HepG2 (cell line): ENCODE measurements at regions not wholly inside any gene's neighbourhood (a gene's known extent, or its start where the extent isn't known, plus 50 kb on each side); places are given as distances from the start of the nearest gene placed in this dataset.

Experiments
- ATAC-seq: fragments of 200-7000 bp; cut with Tn5 transposase; 3 replicates; pipeline ENCODE4 v1.9.1; 2020; ENCODE audit warnings: mild to moderate bottlenecking, moderate library complexity
- BruUV-seq: library from RNA; stranded (reverse); fragments of 400-500 nt; replicated peaks from 2 replicates; lab custom pipeline; 2021; lab: Mats Ljungman, UMichigan
- CTCF ChIA-PET: fragments of 300-600 bp; formaldehyde crosslinking; extraction: SDS; loops from one replicate; lab custom pipeline; 2021; ENCODE audit warnings: low total read pairs, inconsistent platforms, low intra/inter-chr PET ratio; lab: Yijun Ruan, JAX
- POLR2A ChIA-PET: fragments of 350-600 bp; sonication (Branson Sonifier 250); formaldehyde crosslinking; loops from one replicate; lab custom pipeline; 2020; ENCODE audit warnings: antibody characterized with exemption, inconsistent platforms; lab: Yijun Ruan, JAX
- DNase-seq: peaks from one replicate; pipeline ENCODE4 v3.0.0-alpha.2; 2015; ENCODE audit warnings: low spot score
- FAIRE-seq: peaks from 3 replicates; lab custom pipeline; 2011; peaks lifted over from hg19 to GRCh38; lab: Jason Lieb, UNC
- H2AFZ ChIP-seq: one replicate; pipeline ENCODE4 v1.6.1; 2011; ENCODE audit warnings: low read length, inconsistent platforms
- H3K27ac ChIP-seq: fragments of 300-600 bp; 3 replicates; pipeline ENCODE4 v1.8.0; 2011; ENCODE audit warnings: mixed run types, mild to moderate bottlenecking, mixed read lengths, low read length, inconsistent platforms; ENCODE audit not compliant: insufficient read depth; ENCODE audit errors: extremely low read length
- H3K27me3 ChIP-seq, 2 experiments: fragments of 200-600 bp in 1 of 2; 2 replicates in 1 of 2; 3 replicates in 1 of 2; pipeline versions ENCODE4 v1.6.0 to v1.8.0; 2011; ENCODE audit warnings: low read length in 2 of 2, mild to moderate bottlenecking in 2 of 2, moderate library complexity in 2 of 2, inconsistent platforms in 1 of 2; ENCODE audit not compliant: insufficient read depth in 2 of 2, control insufficient read depth in 1 of 2
- H3K36me3 ChIP-seq, 2 experiments: fragments of 200-600 bp in 1 of 2; replicated peaks in 1 of 2; 2 replicates in 1 of 2; 3 replicates in 1 of 2; pipeline versions ENCODE4 v1.5.1 to v1.8.0; 2011; ENCODE audit warnings: low read length in 2 of 2, inconsistent platforms in 1 of 2; ENCODE audit not compliant: insufficient read depth in 2 of 2, control insufficient read depth in 1 of 2
- H3K4me1 ChIP-seq: 2 replicates; pipeline ENCODE4 v1.5.1; 2012; ENCODE audit warnings: low read length, inconsistent platforms; ENCODE audit not compliant: insufficient read depth
- H3K4me2 ChIP-seq: 2 replicates; pipeline ENCODE4 v1.6.0; 2011; ENCODE audit warnings: low read depth, low read length, inconsistent platforms
- H3K4me3 ChIP-seq, 3 experiments: fragments of 200-600 bp in 1 of 3; sonication (generic), shearing (Covaris generic) in 1 of 3; replicated peaks in 1 of 3; 2 replicates each; pipeline ENCODE4 v1.5.1; 2011 to 2016; ENCODE audit warnings: low read length in 3 of 3, inconsistent platforms in 2 of 3, low read depth in 2 of 3, mild to moderate bottlenecking in 2 of 3, control low read depth in 1 of 3, mixed read lengths in 1 of 3; ENCODE audit not compliant: insufficient read depth in 1 of 3
- H3K79me2 ChIP-seq: one replicate; pipeline ENCODE4 v1.6.1; 2011; ENCODE audit warnings: low read length, inconsistent platforms; ENCODE audit not compliant: insufficient read depth
- H3K9ac ChIP-seq: 2 replicates; pipeline ENCODE4 v1.6.0; 2011; ENCODE audit warnings: mild to moderate bottlenecking, low read depth, low read length, inconsistent platforms; ENCODE audit not compliant: insufficient read depth
- H3K9me3 ChIP-seq: 2 replicates; pipeline ENCODE4 v1.5.1; 2012; ENCODE audit warnings: mild to moderate bottlenecking, low read length
- H4K20me1 ChIP-seq: 2 replicates; pipeline ENCODE4 v1.6.0; 2011; ENCODE audit warnings: inconsistent platforms, mild to moderate bottlenecking, low read length, moderate library complexity; ENCODE audit not compliant: insufficient read depth
- CC2D1A ChIP-seq: sonication (generic); formaldehyde crosslinking; IDR thresholded peaks from 2 replicates; pipeline ENCODE4 v1.8.1; 2023; ENCODE audit warnings: mild to moderate bottlenecking, missing genetic modification reagents
- POLR2AphosphoS5 ChIP-seq: IDR thresholded peaks from 2 replicates; pipeline ENCODE4 v1.6.1; 2012; ENCODE audit warnings: low read depth, low read length
- ZMYM3 ChIP-seq: sonication (generic); formaldehyde crosslinking; IDR thresholded peaks from 2 replicates; pipeline ENCODE4 v1.5.1; 2020; ENCODE audit warnings: mild to moderate bottlenecking, missing genetic modification reagents
- ZNF737 ChIP-seq: sonication (generic); formaldehyde crosslinking; IDR thresholded peaks from 2 replicates; pipeline ENCODE4 v1.5.0; 2020; ENCODE audit warnings: missing genetic modification reagents, mild to moderate bottlenecking, borderline replicate concordance
- WGBS: methylation state at CpG from one replicate; pipeline ENCODE4 v1.1.6; 2017; ENCODE audit warnings: low lambda C conversion rate; 5-methylcytosine and 5-hydroxymethylcytosine counted together
- in situ Hi-C: cut with HindIII; loops from 2 replicates; pipeline ENCODE4 v1.10.0; 2017; ENCODE audit warnings: low pct_unique_long_range_greater_than_20kb; ENCODE audit not compliant: extremely low pct_ligation_motif_present
- intact Hi-C: fragments of 100-400 bp; cut with micrococcal nuclease; formaldehyde crosslinking; loops from one replicate; pipeline ENCODE4 v1.10.0; 2022; ENCODE audit not compliant: unreplicated experiment
- TF ChIP-seq, protein P1 (sequence below): sonication (generic); formaldehyde crosslinking; IDR thresholded peaks from 2 replicates; pipeline ENCODE4 v1.8.1; 2023; ENCODE audit warnings: mild to moderate bottlenecking, inconsistent platforms, moderate library complexity, missing genetic modification reagents, borderline replicate concordance
- TF ChIP-seq, protein P2 (sequence below), 2 experiments: fragments of 450-650 bp in 1 of 2; sonication (generic) in 1 of 2; formaldehyde crosslinking; IDR thresholded peaks; 2 replicates each; pipeline versions ENCODE4 v1.5.0 to v1.8.0; 2020 to 2022; ENCODE audit warnings: mild to moderate bottlenecking in 1 of 2, missing genetic modification reagents in 1 of 2

DNA sequence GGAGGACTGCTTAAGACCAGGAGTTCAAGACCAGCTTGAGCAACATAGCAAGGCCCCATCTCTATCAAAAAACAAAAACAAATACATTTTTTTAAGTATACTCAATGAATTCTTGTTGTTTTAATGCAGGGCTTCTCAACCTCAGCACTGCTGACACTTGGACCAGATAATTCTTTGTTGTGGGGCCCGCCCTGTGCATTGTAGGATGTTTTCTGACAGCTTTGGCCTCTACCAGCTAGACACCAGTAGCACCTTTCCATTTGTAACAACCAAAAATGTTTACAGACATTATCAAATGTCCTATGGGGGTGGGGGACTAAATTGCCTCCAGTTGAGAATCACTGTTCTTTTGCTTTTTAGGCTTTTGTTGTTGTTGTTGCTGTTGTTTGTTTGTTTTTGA, 128.1 kb upstream of the MDM1 start (continued):
- no peak for TF ChIP-seq ZMYM3 (CRISPR knock-in tag)
- TF ChIP-seq, all 625 proteins: peak for 0

DNA sequence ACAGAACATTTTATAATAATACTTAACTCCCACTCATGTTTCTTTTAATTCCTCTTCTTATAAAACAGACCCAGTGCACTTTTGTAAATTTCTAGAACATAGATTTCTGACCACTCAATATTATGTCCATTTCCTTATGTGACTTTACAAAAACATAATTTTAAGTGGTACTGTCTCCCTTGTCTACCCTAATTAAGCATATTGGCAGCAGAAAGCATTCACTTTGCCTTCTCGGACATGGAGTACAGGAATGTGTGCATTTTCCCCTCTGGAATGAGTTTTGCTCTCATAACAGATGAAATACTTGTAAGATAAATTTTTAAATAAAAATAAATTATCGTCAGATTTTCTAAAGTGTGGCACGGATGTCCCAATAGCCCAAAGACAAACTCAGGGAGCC, 129.5 kb upstream of the MDM1 start:
- WGBS: 50% methylated on average over 3 of the region's 3 CpGs
- ChIA-PET CTCF (no interaction called here), POLR2A (no interaction called here)
- Histone ChIP-seq H3K4me3 (no peak overlapping the region), H3K9me3 (no peaks in the 10 kb centered on the region), H3K9ac (no peak overlapping the region), H3K4me2 (no peak overlapping the region), H3K4me1 (no peaks in the 10 kb centered on the region), H4K20me1 (no peaks in the 10 kb centered on the region), H3K27ac (no peak overlapping the region), H3K27me3 (no peaks in the 10 kb centered on the region), H2AFZ (no peak overlapping the region), H3K79me2 (no peaks in the 10 kb centered on the region), H3K36me3 (no peaks in the 10 kb centered on the region)
- intact Hi-C loops: no loop called here
- DNase-seq (no peak), ATAC-seq (no peak), FAIRE-seq (no peak)
- in situ Hi-C loops: no loop called here
- TF ChIP-seq CC2D1A (no peak), ZNF737 (CRISPR knock-in tag) (no peak), POLR2AphosphoS5 (no peak)
- TF ChIP-seq, protein P1, sequence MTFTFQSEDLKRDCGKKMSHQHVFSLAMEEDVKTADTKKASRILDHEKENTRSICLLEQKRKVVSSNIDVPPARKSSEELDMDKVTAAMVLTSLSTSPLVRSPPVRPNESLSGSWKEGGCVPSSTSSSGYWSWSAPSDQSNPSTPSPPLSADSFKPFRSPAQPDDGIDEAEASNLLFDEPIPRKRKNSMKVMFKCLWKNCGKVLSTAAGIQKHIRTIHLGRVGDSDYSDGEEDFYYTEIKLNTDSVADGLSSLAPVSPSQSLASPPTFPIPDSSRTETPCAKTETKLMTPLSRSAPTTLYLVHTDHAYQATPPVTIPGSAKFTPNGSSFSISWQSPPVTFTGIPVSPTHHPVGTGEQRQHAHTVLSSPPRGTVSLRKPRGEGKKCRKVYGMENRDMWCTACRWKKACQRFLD (CRISPR knock-in tag): no peak
- TF ChIP-seq, protein P2, sequence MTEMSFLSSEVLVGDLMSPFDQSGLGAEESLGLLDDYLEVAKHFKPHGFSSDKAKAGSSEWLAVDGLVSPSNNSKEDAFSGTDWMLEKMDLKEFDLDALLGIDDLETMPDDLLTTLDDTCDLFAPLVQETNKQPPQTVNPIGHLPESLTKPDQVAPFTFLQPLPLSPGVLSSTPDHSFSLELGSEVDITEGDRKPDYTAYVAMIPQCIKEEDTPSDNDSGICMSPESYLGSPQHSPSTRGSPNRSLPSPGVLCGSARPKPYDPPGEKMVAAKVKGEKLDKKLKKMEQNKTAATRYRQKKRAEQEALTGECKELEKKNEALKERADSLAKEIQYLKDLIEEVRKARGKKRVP (CRISPR knock-in tag; IDR thresholded peaks at IDR 0.05): no peak
- BruUV-seq: no TSS peak
